AG04450 (cell line): ENCODE measurements at regions not wholly inside any gene's neighbourhood (a gene's known extent, or its start where the extent isn't known, plus 50 kb on each side); places are given as distances from the start of the nearest gene placed in this dataset.

Experiments used
- CTCF ChIA-PET: fragments of 300-600, 350-600 bp; formaldehyde crosslinking; extraction: SDS; loops from one replicate; lab custom pipeline; 2022; ENCODE audit warnings: antibody characterized with exemption, inconsistent platforms; lab: Charles Lee
- POLR2A ChIA-PET: fragments of 350-600 bp; formaldehyde crosslinking; extraction: SDS; loops from one replicate; lab custom pipeline; 2021; ENCODE audit warnings: antibody characterized with exemption, inconsistent platforms; lab: Yijun Ruan, JAX
- DNase-seq: peaks from one replicate; pipeline ENCODE4 v3.0.0-alpha.2; 2011; ENCODE audit warnings: low read depth, low spot score
- H3K27ac ChIP-seq: one replicate; pipeline ENCODE4 v1.5.1; 2012; ENCODE audit warnings: low read depth, low read length, control low read depth
- H3K27me3 ChIP-seq: one replicate; pipeline ENCODE4 v1.6.0; 2012; ENCODE audit warnings: low read length; ENCODE audit not compliant: control insufficient read depth, insufficient read depth
- H3K4me3 ChIP-seq: 2 replicates; pipeline ENCODE4 v1.5.1; 2011; ENCODE audit warnings: mild to moderate bottlenecking, low read depth, low read length, control low read depth
- H3K9me3 ChIP-seq: 2 replicates; pipeline ENCODE4 v1.5.1; 2012; ENCODE audit warnings: low read length; ENCODE audit not compliant: control insufficient read depth, insufficient read depth
- TF ChIP-seq, protein P1 (sequence below): IDR thresholded peaks from 2 replicates; pipeline ENCODE4 v1.5.1; 2011; ENCODE audit warnings: low read depth, low read length, control low read depth, inconsistent platforms

DNA sequence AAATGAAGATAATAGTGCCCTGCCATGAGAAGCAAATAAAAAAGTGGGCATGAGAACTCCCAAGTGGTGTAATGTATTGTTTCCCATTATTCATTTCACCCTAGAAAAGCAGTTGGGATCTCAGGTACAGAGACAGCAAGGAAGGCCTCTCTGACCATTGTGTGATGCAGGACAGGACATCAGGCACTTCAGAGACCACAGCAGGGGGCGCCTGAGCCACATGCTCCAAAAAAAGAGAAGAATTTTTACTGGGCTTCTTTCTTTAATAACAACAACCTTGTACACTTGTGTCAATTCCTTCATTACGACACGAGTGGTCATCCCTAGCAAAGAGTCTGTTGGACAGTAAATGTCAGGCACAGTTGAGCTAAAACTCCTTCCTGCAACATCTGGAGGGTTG, 533.3 kb downstream of the OMA1 start:
- no peaks in the 10 kb centered on the region for H3K9me3 ChIP-seq
- no peak overlapping the region for H3K27ac ChIP-seq
- TF ChIP-seq, protein P1, sequence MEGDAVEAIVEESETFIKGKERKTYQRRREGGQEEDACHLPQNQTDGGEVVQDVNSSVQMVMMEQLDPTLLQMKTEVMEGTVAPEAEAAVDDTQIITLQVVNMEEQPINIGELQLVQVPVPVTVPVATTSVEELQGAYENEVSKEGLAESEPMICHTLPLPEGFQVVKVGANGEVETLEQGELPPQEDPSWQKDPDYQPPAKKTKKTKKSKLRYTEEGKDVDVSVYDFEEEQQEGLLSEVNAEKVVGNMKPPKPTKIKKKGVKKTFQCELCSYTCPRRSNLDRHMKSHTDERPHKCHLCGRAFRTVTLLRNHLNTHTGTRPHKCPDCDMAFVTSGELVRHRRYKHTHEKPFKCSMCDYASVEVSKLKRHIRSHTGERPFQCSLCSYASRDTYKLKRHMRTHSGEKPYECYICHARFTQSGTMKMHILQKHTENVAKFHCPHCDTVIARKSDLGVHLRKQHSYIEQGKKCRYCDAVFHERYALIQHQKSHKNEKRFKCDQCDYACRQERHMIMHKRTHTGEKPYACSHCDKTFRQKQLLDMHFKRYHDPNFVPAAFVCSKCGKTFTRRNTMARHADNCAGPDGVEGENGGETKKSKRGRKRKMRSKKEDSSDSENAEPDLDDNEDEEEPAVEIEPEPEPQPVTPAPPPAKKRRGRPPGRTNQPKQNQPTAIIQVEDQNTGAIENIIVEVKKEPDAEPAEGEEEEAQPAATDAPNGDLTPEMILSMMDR = 0 out of 2 replicates have a peak, but pooled peaks have one; percentile 6
- DNase-seq = no peak
- CTCF ChIA-PET = no interaction called here
- POLR2A ChIA-PET = no interaction called here
- H3K27me3 ChIP-seq = no peaks in the 10 kb centered on the region
- no peak overlapping the region for H3K4me3 ChIP-seq

- DNase-seq = no peak
- Histone ChIP-seq H3K4me3 (no peak overlapping the region), H3K9me3 (no peaks in the 10 kb centered on the region), H3K27ac (no peak overlapping the region), H3K27me3 (no peaks in the 10 kb centered on the region)
- ChIA-PET CTCF (no interaction called here), POLR2A (no interaction called here)
- TF ChIP-seq, protein P1 = no peak
Measured at GRCh38 chr1:58011978-58012377, 534.5 kb downstream of the OMA1 start.

GRCh38 chr1:58006421-58007046, 540.0 kb downstream of the OMA1 start:
- DNase-seq = no peak
- no peak overlapping the region for H3K27ac ChIP-seq
- H3K4me3 ChIP-seq = no peak overlapping the region
- ChIA-PET POLR2A (no interaction called here), CTCF (no interaction called here)
- H3K27me3 ChIP-seq = no peaks in the 10 kb centered on the region
- no peaks in the 10 kb centered on the region for H3K9me3 ChIP-seq
- TF ChIP-seq, protein P1 = no peak

- no peak overlapping the region for H3K27ac ChIP-seq
- H3K9me3 ChIP-seq = no peaks in the 10 kb centered on the region
- CTCF ChIA-PET = no interaction called here
- TF ChIP-seq, protein P1 = no peak
- POLR2A ChIA-PET = no interaction called here
- no peaks in the 10 kb centered on the region for H3K27me3 ChIP-seq
- no peak overlapping the region for H3K4me3 ChIP-seq
- no peak for DNase-seq
Measured at GRCh38 chr1:58005212-58005611, 541.3 kb downstream of the OMA1 start.

- H3K27ac ChIP-seq = no peak overlapping the region
- DNase-seq = no peak
- POLR2A ChIA-PET = no interaction called here
- no peaks in the 10 kb centered on the region for H3K9me3 ChIP-seq
- no peak overlapping the region for H3K4me3 ChIP-seq
- no peaks in the 10 kb centered on the region for H3K27me3 ChIP-seq
- CTCF ChIA-PET = no interaction called here
- TF ChIP-seq, protein P1 = no peak
Measured at GRCh38 chr1:58003988-58004387, 542.5 kb downstream of the OMA1 start.
